ENCODE measurements at regions not wholly inside any gene's neighbourhood (a gene's known extent, or its start where the extent isn't known, plus 50 kb on each side); places are given as distances from the start of the nearest gene placed in this dataset.

- Histone ChIP-seq H3K36me3 (ENCODE audit: control insufficient read depth in 1 of 2, insufficient read depth in 2 of 2, low read length in 1 of 2) (no peaks in the 10 kb centered on the region), H3K27ac (ENCODE audit: low read depth in 1 of 2, low read length in 2 of 2) (no peak overlapping the region), H3K4me1 (ENCODE audit: control insufficient read depth in 1 of 2, insufficient read depth in 2 of 2, low read length in 2 of 2) (no peaks in the 10 kb centered on the region), H3K4me3 (ENCODE audit: low read length in 2 of 2) (no peak overlapping the region), H3K27me3 (ENCODE audit: control insufficient read depth in 1 of 2, insufficient read depth in 2 of 2, low read length in 1 of 2) (no peaks in the 10 kb centered on the region), H3K9me3 (ENCODE audit: control insufficient read depth, low read length) (no peaks in the 10 kb centered on the region)
- intact Hi-C loops (cut with DNase I): no loop called here
- DNase-seq (no peak), ATAC-seq (ENCODE audit: low FRiP score) (no peak)
Observed at GRCh38 chr10:61559615-61560014, 103.1 kb upstream of the CABCOCO1 start.

GRCh38 chr10:61558188-61558587 lies 104.5 kb upstream of the CABCOCO1 start:
- Histone ChIP-seq H3K27ac (ENCODE audit: low read depth in 1 of 2, low read length in 2 of 2) (no peak overlapping the region), H3K27me3 (ENCODE audit: control insufficient read depth in 1 of 2, insufficient read depth in 2 of 2, low read length in 1 of 2) (no peaks in the 10 kb centered on the region), H3K4me1 (ENCODE audit: control insufficient read depth in 1 of 2, insufficient read depth in 2 of 2, low read length in 2 of 2) (no peaks in the 10 kb centered on the region), H3K9me3 (ENCODE audit: control insufficient read depth, low read length) (no peaks in the 10 kb centered on the region), H3K36me3 (ENCODE audit: control insufficient read depth in 1 of 2, insufficient read depth in 2 of 2, low read length in 1 of 2) (no peaks in the 10 kb centered on the region), H3K4me3 (ENCODE audit: low read length in 2 of 2) (no peak overlapping the region)
- intact Hi-C loops (cut with DNase I): no loop called here
- DNase-seq: no peak
- no peak for ATAC-seq (ENCODE audit: low FRiP score)
- 77 to 81% methylated on average over 3 of the region's 3 CpGs for WGBS, 2 donors

- intact Hi-C loops (cut with DNase I): no loop called here
- Histone ChIP-seq H3K4me3 (ENCODE audit: low read length in 2 of 2) (no peak overlapping the region), H3K36me3 (ENCODE audit: control insufficient read depth in 1 of 2, insufficient read depth in 2 of 2, low read length in 1 of 2) (no peaks in the 10 kb centered on the region), H3K27ac (ENCODE audit: low read depth in 1 of 2, low read length in 2 of 2) (no peak overlapping the region), H3K27me3 (ENCODE audit: control insufficient read depth in 1 of 2, insufficient read depth in 2 of 2, low read length in 1 of 2) (no peaks in the 10 kb centered on the region), H3K9me3 (ENCODE audit: control insufficient read depth, low read length) (no peaks in the 10 kb centered on the region), H3K4me1 (ENCODE audit: control insufficient read depth in 1 of 2, insufficient read depth in 2 of 2, low read length in 2 of 2) (no peaks in the 10 kb centered on the region)
- ATAC-seq (ENCODE audit: low FRiP score): no peak
- WGBS, 2 donors: 96% methylated on average over 5 of the region's 5 CpGs
- no peak for DNase-seq
Observed at GRCh38 chr10:61554925-61555324, 101.7 kb upstream of the TMEM26 start.

GRCh38 chr10:61549861-61550260 lies 96.7 kb upstream of the TMEM26 start:
- no peaks in the 10 kb centered on the region for H3K27me3 ChIP-seq (ENCODE audit: control insufficient read depth in 1 of 2, insufficient read depth in 2 of 2, low read length in 1 of 2)
- no peaks in the 10 kb centered on the region for H3K9me3 ChIP-seq (ENCODE audit: control insufficient read depth, low read length)
- H3K4me1 ChIP-seq (ENCODE audit: control insufficient read depth in 1 of 2, insufficient read depth in 2 of 2, low read length in 2 of 2): no peaks in the 10 kb centered on the region
- intact Hi-C loops (cut with DNase I): no loop called here
- WGBS, 2 donors: 63 to 68% methylated on average over 3 of the region's 3 CpGs
- DNase-seq (no peak), ATAC-seq (ENCODE audit: low FRiP score) (no peak)
- no peak overlapping the region for H3K4me3 ChIP-seq (ENCODE audit: low read length in 2 of 2)
- no peaks in the 10 kb centered on the region for H3K36me3 ChIP-seq (ENCODE audit: control insufficient read depth in 1 of 2, insufficient read depth in 2 of 2, low read length in 1 of 2)
- H3K27ac ChIP-seq (ENCODE audit: low read depth in 1 of 2, low read length in 2 of 2): no peak overlapping the region

- intact Hi-C loops (cut with DNase I): no loop called here
- 82 to 86% methylated on average over 4 of the region's 4 CpGs for WGBS, 2 donors
- Histone ChIP-seq H3K9me3 (ENCODE audit: control insufficient read depth, low read length) (no peaks in the 10 kb centered on the region), H3K36me3 (ENCODE audit: control insufficient read depth in 1 of 2, insufficient read depth in 2 of 2, low read length in 1 of 2) (no peaks in the 10 kb centered on the region), H3K4me3 (ENCODE audit: low read length in 2 of 2) (no peak overlapping the region), H3K27me3 (ENCODE audit: control insufficient read depth in 1 of 2, insufficient read depth in 2 of 2, low read length in 1 of 2) (no peaks in the 10 kb centered on the region), H3K27ac (ENCODE audit: low read depth in 1 of 2, low read length in 2 of 2) (no peak overlapping the region), H3K4me1 (ENCODE audit: control insufficient read depth in 1 of 2, insufficient read depth in 2 of 2, low read length in 2 of 2) (no peaks in the 10 kb centered on the region)
- ATAC-seq (ENCODE audit: low FRiP score): no peak
- no peak for DNase-seq
Observed at GRCh38 chr10:61548364-61548763, 95.2 kb upstream of the TMEM26 start.

GRCh38 chr10:61547297-61547696 lies 94.1 kb upstream of the TMEM26 start:
- Histone ChIP-seq H3K9me3 (ENCODE audit: control insufficient read depth, low read length) (no peaks in the 10 kb centered on the region), H3K4me3 (ENCODE audit: low read length in 2 of 2) (no peak overlapping the region), H3K4me1 (ENCODE audit: control insufficient read depth in 1 of 2, insufficient read depth in 2 of 2, low read length in 2 of 2) (no peaks in the 10 kb centered on the region), H3K36me3 (ENCODE audit: control insufficient read depth in 1 of 2, insufficient read depth in 2 of 2, low read length in 1 of 2) (no peaks in the 10 kb centered on the region), H3K27me3 (ENCODE audit: control insufficient read depth in 1 of 2, insufficient read depth in 2 of 2, low read length in 1 of 2) (no peaks in the 10 kb centered on the region), H3K27ac (ENCODE audit: low read depth in 1 of 2, low read length in 2 of 2) (no peak overlapping the region)
- intact Hi-C loops (cut with DNase I): no loop called here
- DNase-seq: no peak
- ATAC-seq (ENCODE audit: low FRiP score): no peak
- WGBS, 2 donors: 97 to 100% methylated on average over 1 of the region's 1 CpG

- Histone ChIP-seq H3K27ac (ENCODE audit: low read depth in 1 of 2, low read length in 2 of 2) (no peak overlapping the region), H3K4me3 (ENCODE audit: low read length in 2 of 2) (no peak overlapping the region), H3K27me3 (ENCODE audit: control insufficient read depth in 1 of 2, insufficient read depth in 2 of 2, low read length in 1 of 2) (no peaks in the 10 kb centered on the region), H3K36me3 (ENCODE audit: control insufficient read depth in 1 of 2, insufficient read depth in 2 of 2, low read length in 1 of 2) (no peaks in the 10 kb centered on the region), H3K9me3 (ENCODE audit: control insufficient read depth, low read length) (no peaks in the 10 kb centered on the region), H3K4me1 (ENCODE audit: control insufficient read depth in 1 of 2, insufficient read depth in 2 of 2, low read length in 2 of 2) (no peaks in the 10 kb centered on the region)
- WGBS, 2 donors: 96 to 100% methylated on average over 1 of the region's 1 CpG
- no peak for DNase-seq
- ATAC-seq (ENCODE audit: low FRiP score): no peak
- intact Hi-C loops (cut with DNase I): no loop called here
Observed at GRCh38 chr10:61545170-61545569, 92.0 kb upstream of the TMEM26 start.

GRCh38 chr10:61543831-61544230 lies 90.7 kb upstream of the TMEM26 start:
- Histone ChIP-seq H3K36me3 (ENCODE audit: control insufficient read depth in 1 of 2, insufficient read depth in 2 of 2, low read length in 1 of 2) (no peaks in the 10 kb centered on the region), H3K9me3 (ENCODE audit: control insufficient read depth, low read length) (no peaks in the 10 kb centered on the region), H3K4me3 (ENCODE audit: low read length in 2 of 2) (no peak overlapping the region), H3K27me3 (ENCODE audit: control insufficient read depth in 1 of 2, insufficient read depth in 2 of 2, low read length in 1 of 2) (no peaks in the 10 kb centered on the region), H3K4me1 (ENCODE audit: control insufficient read depth in 1 of 2, insufficient read depth in 2 of 2, low read length in 2 of 2) (no peaks in the 10 kb centered on the region), H3K27ac (ENCODE audit: low read depth in 1 of 2, low read length in 2 of 2) (no peak overlapping the region)
- intact Hi-C loops (cut with DNase I): no loop called here
- DNase-seq (no peak), ATAC-seq (ENCODE audit: low FRiP score) (no peak)
- 63 to 75% methylated on average over 3 of the region's 3 CpGs for WGBS, 2 donors

- DNase-seq: no peak
- intact Hi-C loops (cut with DNase I): no loop called here
- no peaks in the 10 kb centered on the region for H3K27me3 ChIP-seq (ENCODE audit: control insufficient read depth in 1 of 2, insufficient read depth in 2 of 2, low read length in 1 of 2)
- no peaks in the 10 kb centered on the region for H3K4me1 ChIP-seq (ENCODE audit: control insufficient read depth in 1 of 2, insufficient read depth in 2 of 2, low read length in 2 of 2)
- no peak overlapping the region for H3K4me3 ChIP-seq (ENCODE audit: low read length in 2 of 2)
- H3K36me3 ChIP-seq (ENCODE audit: control insufficient read depth in 1 of 2, insufficient read depth in 2 of 2, low read length in 1 of 2): no peaks in the 10 kb centered on the region
- H3K27ac ChIP-seq (ENCODE audit: low read depth in 1 of 2, low read length in 2 of 2): no peak overlapping the region
- no peaks in the 10 kb centered on the region for H3K9me3 ChIP-seq (ENCODE audit: control insufficient read depth, low read length)
- no peak for ATAC-seq (ENCODE audit: low FRiP score)
Observed at GRCh38 chr10:61542596-61542995, 89.4 kb upstream of the TMEM26 start.
